Panc1 (cell line): ENCODE measurements at regions not wholly inside any gene's neighbourhood (a gene's known extent, or its start where the extent isn't known, plus 50 kb on each side); places are given as distances from the start of the nearest gene placed in this dataset.

Experiments used
- POLR2AphosphoS5 ChIP-seq: IDR thresholded peaks from 2 replicates; pipeline ENCODE4 v1.6.1; 2012; ENCODE audit warnings: mild to moderate bottlenecking, low read depth, low read length, moderate library complexity
- TCF7L2 ChIP-seq: IDR thresholded peaks from 2 replicates; pipeline ENCODE4 v1.6.1; 2011; ENCODE audit warnings: mild to moderate bottlenecking, low read depth, low read length, inconsistent platforms
- TF ChIP-seq, protein P1 (sequence below): fragments of 450-650 bp; IDR thresholded peaks from 2 replicates; pipeline ENCODE4 v1.5.1; 2017; ENCODE audit warnings: mild to moderate bottlenecking
- TF ChIP-seq, protein P2 (sequence below), 2 experiments: IDR thresholded peaks; 2 replicates each; pipeline ENCODE4 v1.6.1; 2011 to 2012; ENCODE audit warnings: low read depth in 2 of 2, control low read depth in 1 of 2, low read length in 1 of 2, mild to moderate bottlenecking in 1 of 2, moderate library complexity in 1 of 2; ENCODE audit not compliant: insufficient read depth in 1 of 2

DNA sequence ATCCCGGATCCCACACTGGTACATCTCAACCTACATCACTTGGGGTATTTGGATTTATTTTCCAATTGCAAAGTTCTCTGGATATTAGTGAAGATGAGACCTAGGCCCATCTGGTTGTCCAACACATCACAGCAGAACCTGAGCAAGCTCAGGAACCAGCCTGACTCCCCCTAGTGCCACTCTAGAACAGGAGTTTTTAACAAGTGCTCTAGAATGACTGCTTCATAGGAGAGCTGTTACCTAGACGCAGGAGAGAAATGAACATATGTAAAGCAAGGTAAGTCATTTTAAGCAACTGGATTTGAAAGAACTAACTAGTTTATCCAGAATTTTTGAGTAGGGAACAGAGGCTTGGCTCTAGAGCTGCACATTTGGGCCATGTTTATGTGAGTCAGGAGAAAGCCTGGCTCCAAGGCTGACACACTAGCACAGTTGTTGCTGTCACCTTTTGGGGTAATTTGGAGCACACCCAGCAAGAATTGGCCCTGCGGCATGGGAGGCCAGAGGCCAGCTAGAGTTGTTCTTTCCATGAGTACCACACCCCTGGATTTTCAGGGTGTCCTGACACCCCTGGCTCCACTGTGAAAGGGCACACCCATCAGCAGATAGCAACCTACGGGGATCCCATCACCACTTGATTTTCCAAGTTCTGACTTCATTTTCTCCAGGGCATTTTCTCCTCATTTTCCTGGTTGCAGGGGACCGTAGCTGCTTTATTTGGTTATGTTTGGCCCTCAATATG, 110.9 kb upstream of the LPAR1 start:
- TF ChIP-seq, protein P1, sequence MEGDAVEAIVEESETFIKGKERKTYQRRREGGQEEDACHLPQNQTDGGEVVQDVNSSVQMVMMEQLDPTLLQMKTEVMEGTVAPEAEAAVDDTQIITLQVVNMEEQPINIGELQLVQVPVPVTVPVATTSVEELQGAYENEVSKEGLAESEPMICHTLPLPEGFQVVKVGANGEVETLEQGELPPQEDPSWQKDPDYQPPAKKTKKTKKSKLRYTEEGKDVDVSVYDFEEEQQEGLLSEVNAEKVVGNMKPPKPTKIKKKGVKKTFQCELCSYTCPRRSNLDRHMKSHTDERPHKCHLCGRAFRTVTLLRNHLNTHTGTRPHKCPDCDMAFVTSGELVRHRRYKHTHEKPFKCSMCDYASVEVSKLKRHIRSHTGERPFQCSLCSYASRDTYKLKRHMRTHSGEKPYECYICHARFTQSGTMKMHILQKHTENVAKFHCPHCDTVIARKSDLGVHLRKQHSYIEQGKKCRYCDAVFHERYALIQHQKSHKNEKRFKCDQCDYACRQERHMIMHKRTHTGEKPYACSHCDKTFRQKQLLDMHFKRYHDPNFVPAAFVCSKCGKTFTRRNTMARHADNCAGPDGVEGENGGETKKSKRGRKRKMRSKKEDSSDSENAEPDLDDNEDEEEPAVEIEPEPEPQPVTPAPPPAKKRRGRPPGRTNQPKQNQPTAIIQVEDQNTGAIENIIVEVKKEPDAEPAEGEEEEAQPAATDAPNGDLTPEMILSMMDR, result peak; percentile 26
- TF ChIP-seq, protein P2, sequence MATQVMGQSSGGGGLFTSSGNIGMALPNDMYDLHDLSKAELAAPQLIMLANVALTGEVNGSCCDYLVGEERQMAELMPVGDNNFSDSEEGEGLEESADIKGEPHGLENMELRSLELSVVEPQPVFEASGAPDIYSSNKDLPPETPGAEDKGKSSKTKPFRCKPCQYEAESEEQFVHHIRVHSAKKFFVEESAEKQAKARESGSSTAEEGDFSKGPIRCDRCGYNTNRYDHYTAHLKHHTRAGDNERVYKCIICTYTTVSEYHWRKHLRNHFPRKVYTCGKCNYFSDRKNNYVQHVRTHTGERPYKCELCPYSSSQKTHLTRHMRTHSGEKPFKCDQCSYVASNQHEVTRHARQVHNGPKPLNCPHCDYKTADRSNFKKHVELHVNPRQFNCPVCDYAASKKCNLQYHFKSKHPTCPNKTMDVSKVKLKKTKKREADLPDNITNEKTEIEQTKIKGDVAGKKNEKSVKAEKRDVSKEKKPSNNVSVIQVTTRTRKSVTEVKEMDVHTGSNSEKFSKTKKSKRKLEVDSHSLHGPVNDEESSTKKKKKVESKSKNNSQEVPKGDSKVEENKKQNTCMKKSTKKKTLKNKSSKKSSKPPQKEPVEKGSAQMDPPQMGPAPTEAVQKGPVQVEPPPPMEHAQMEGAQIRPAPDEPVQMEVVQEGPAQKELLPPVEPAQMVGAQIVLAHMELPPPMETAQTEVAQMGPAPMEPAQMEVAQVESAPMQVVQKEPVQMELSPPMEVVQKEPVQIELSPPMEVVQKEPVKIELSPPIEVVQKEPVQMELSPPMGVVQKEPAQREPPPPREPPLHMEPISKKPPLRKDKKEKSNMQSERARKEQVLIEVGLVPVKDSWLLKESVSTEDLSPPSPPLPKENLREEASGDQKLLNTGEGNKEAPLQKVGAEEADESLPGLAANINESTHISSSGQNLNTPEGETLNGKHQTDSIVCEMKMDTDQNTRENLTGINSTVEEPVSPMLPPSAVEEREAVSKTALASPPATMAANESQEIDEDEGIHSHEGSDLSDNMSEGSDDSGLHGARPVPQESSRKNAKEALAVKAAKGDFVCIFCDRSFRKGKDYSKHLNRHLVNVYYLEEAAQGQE (IDR thresholded peaks at IDR 0.05; ENCODE audit: insufficient read depth in 1 of 2, low read depth in 2 of 2, low read length in 1 of 2), result no peak
- TF ChIP-seq TCF7L2, result no peak
- TF ChIP-seq POLR2AphosphoS5, result no peak
